DND-41 (cell line): ENCODE measurements at regions not wholly inside any gene's neighbourhood (a gene's known extent, or its start where the extent isn't known, plus 50 kb on each side); places are given as distances from the start of the nearest gene placed in this dataset.

ENCODE experiments used
- EZH2 ChIP-seq: IDR thresholded peaks from 3 replicates; pipeline ENCODE4 v1.6.1; 2012; ENCODE audit warnings: borderline replicate concordance, low read depth, mild to moderate bottlenecking, moderate library complexity, low read length, inconsistent platforms; ENCODE audit not compliant: severe bottlenecking
- TF ChIP-seq, protein P1 (sequence below): IDR thresholded peaks from 2 replicates; pipeline ENCODE4 v1.5.1; 2012; ENCODE audit warnings: borderline replicate concordance, low read length, moderate library complexity, mild to moderate bottlenecking; ENCODE audit not compliant: poor library complexity, severe bottlenecking; ENCODE audit errors: extremely low read depth

DNA sequence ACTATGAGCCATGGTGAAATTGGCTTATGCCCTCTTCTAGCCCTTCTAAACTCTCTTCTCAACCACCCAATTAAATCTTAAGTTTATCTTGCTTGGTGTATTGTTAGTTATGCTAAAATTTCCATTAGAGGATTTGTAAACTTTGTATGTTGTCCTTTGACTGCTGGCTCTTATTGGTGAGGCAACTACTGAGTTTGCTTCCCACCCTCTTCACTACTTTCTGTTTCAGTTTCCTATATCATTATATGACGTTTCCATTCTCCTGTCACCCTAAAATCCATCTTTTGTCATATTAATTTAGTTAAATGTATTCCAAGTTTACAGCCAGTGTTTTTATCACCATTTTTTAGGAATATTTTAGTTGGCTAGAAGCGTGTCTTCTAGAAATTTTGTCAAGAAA is 80.9 kb upstream of the VWC2 start:
- TF ChIP-seq, protein P1, sequence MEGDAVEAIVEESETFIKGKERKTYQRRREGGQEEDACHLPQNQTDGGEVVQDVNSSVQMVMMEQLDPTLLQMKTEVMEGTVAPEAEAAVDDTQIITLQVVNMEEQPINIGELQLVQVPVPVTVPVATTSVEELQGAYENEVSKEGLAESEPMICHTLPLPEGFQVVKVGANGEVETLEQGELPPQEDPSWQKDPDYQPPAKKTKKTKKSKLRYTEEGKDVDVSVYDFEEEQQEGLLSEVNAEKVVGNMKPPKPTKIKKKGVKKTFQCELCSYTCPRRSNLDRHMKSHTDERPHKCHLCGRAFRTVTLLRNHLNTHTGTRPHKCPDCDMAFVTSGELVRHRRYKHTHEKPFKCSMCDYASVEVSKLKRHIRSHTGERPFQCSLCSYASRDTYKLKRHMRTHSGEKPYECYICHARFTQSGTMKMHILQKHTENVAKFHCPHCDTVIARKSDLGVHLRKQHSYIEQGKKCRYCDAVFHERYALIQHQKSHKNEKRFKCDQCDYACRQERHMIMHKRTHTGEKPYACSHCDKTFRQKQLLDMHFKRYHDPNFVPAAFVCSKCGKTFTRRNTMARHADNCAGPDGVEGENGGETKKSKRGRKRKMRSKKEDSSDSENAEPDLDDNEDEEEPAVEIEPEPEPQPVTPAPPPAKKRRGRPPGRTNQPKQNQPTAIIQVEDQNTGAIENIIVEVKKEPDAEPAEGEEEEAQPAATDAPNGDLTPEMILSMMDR = no peak
- TF ChIP-seq EZH2 = no peak
